WI38 (cell line): ENCODE measurements at regions not wholly inside any gene's neighbourhood (a gene's known extent, or its start where the extent isn't known, plus 50 kb on each side); places are given as distances from the start of the nearest gene placed in this dataset.

Source experiments
- H3K4me3 ChIP-seq: 2 replicates; pipeline ENCODE4 v1.5.1; 2011; ENCODE audit warnings: low read depth, mild to moderate bottlenecking, control low read depth, low read length
- CTCF ChIP-seq: IDR thresholded peaks from 2 replicates; pipeline ENCODE4 v1.5.1; 2012; ENCODE audit warnings: low read depth, mild to moderate bottlenecking, control low read depth, low read length

- no peak overlapping the region for H3K4me3 ChIP-seq
- no peak for TF ChIP-seq CTCF
Measured at GRCh38 chr2:223155956-223156355, 104.0 kb downstream of the KCNE4 start.

DNA sequence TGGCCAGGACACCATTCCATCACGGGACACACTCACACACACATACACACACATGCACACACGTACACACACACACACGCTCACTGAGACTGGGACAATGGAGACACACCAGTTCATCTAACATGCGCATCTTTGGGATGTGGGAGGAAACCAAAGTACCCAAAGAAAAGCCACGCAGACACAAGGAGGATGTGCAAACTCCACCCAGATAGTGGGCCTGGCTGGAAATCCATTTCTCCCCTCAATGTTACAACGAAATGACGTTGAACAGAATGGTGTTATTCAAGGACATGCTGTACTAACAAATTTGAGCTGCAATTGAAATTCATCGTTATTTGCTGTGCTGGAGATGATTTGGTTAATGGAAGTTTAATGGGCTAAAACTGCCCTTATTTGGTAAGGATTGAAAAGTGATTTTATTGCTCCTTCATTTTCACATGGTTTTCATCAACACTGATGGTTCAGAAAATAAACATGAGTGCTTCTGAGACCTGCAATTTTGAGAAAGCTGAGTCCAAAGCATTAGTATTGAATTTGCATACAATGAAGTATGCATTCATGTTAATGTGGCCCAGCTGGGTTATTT, 110.0 kb downstream of the KCNE4 start:
- no peak overlapping the region for H3K4me3 ChIP-seq
- no peak for TF ChIP-seq CTCF

DNA sequence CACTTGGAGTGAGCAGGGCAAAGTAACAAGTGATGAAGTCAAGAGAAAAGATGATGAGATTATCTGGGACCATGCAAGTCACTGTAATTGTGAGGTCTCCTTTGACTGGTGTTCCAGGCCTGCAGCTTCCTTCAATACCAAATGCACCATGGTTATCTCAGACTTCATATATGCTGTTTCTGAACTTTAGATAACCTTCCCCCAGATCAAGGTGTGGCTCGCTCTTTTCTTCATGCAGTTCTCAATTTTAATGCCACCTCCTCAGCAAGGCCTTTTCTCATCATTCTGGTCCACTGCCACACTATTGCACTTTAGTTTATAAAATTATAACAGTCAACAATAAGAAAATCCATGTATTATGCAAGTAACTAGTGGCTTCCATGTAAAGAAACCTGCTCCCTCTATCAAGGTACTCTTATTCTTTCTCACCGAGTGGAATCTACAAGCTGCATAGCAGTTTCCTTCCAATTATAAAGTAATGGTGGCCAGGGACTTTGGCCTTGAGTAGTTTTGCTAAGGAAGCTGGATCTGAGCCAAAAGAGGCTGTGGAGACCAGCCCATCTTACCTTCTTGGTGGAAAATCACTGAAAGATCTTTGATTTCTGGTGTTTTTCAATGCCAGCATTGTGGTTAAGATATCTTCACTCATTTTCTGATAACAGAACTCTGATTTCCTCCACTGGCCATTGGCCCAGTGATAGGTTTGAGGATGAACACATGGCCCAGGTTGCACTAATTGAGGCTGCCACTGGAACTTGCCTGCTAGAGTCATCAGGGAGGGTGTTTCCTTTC, 113.6 kb downstream of the KCNE4 start:
- no peak for TF ChIP-seq CTCF
- H3K4me3 ChIP-seq = no peak overlapping the region

GRCh38 chr2:223166215-223166493, 114.2 kb downstream of the KCNE4 start:
- TF ChIP-seq CTCF = no peak
- no peak overlapping the region for H3K4me3 ChIP-seq

GRCh38 chr2:223166983-223167650, 115.1 kb downstream of the KCNE4 start:
- H3K4me3 ChIP-seq = no peak overlapping the region

DNA sequence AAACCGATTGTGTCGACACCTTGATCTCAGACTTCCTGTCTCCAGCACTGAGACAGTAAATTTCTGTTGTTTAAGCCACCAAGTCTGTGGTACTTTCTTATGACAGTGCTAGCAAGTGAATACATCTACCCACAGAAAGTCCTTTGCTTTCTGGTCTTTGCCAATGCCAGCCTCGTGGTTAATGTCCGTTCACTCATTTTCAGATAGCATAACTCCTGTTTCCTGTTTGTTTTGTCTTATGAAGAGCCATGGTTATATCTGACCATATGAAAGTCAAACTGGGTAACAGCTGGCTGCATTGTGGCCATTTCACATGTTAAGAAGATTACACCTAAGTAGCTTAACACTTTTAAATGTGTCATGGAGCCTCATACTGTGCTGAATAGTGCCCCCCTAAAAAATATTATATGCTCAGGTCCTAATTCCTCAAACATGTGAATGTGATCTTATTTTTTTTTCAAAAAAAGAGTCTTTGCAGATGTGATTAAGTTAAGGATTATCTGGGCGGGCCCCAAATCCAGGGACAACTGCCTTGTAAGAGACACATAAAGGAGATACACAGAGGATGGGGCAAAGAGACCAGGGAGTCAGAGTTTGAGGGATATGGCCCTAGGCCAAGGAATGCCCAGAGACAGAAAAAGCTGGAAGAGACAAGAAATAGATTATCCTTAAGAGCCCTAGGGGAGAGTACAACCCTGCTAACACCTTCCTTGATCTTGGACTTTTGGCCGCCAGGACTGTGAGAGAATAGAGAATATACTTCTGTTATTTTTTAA, 118.0 kb downstream of the KCNE4 start:
- no peak overlapping the region for H3K4me3 ChIP-seq
- TF ChIP-seq CTCF = no peak

More at GRCh38 chr2:223166983-223167650, 115.1 kb downstream of the KCNE4 start:
- TF ChIP-seq CTCF = no peak
